GM03348 (cell line): ENCODE measurements at regions not wholly inside any gene's neighbourhood (a gene's known extent, or its start where the extent isn't known, plus 50 kb on each side); places are given as distances from the start of the nearest gene placed in this dataset.
"Not testable (repeated sequence)": the region's sequence is repeated elsewhere in the genome, so short reads cannot be mapped to it uniquely, and the experiment has no call there.

Source experiments
- DNase-seq: peaks from one replicate; pipeline ENCODE4 v3.0.0; 2012; ENCODE audit warnings: low spot score

DNA sequence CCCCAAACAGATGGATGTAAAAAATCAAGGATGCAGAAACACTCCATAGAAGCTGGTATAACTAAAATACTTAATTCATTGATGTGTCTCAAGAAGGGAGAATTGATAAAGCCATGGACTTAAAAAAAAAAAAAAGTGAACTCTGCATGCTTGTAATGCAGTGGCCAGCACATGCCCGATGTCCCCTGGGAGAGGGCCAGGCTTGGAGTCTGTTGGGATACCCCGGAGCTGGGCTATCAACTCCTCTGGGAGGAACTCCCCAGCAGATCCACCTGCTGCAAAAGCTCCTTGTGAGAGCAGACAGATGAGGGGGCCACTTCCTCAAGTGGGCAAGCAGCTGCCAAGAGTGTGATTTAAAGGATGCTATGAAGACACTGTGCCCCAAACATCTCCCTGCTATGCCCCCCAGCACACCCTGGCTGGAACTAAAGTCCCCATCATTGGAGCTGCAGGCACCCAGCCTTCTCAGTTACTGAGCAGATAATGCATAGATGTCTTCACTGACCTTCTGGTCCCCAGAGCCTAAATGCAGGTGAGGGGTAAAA lies 311.5 kb upstream of the ID2 start:
- no peak for DNase-seq

DNA sequence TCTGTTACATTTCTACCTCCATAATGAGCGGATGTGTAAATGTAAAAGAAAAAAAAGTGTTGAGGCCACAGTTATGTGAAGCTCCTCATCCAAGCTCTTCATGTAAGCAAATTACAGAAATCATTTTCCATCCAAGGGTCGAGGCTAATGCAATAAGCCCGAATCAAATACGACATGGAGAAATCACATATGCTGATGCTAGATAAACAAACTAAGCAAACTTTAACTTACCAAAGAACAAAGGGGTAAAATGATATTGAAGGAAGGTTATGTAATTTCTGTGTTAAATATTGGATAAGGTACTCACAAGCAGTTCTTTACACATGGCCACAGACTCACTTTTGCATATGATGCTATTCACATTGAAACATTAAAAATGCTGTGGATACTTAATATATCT lies 310.2 kb upstream of the ID2 start:
- no peak for DNase-seq

GRCh38 chr2:8374782-8375181 lies 307.1 kb upstream of the ID2 start:
- no peak for DNase-seq

- DNase-seq: no peak
These were observed 305.0 kb upstream of the ID2 start for GRCh38 chr2:8376603-8377410.

GRCh38 chr2:8378016-8378810 lies 303.6 kb upstream of the ID2 start:
- DNase-seq: no peak

GRCh38 chr2:8379128-8379527 lies 302.7 kb upstream of the ID2 start:
- DNase-seq: no peak

DNA sequence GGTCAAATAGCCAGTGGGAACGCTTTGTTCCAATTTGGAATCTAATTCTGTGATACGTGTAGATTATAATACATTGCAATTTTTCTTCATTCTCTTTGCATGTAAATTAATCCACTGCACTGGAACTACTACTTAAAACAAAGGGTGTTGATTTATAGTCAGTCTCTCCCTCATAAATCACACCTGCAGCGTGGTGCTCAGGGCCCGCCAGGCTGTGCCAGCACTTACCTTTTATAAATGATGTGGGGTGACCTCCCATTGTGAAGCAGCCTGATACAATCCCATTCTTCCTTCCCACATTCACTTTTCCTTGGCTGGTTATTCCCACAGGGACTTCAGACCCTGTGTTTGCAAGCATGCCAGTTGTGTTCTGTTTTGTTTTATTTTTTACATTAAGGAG lies 302.3 kb upstream of the ID2 start:
- DNase-seq: no peak

- DNase-seq: no peak
These were observed 301.8 kb upstream of the ID2 start for GRCh38 chr2:8380026-8380425.

GRCh38 chr2:8380566-8380965 lies 301.3 kb upstream of the ID2 start:
- no peak for DNase-seq

DNA sequence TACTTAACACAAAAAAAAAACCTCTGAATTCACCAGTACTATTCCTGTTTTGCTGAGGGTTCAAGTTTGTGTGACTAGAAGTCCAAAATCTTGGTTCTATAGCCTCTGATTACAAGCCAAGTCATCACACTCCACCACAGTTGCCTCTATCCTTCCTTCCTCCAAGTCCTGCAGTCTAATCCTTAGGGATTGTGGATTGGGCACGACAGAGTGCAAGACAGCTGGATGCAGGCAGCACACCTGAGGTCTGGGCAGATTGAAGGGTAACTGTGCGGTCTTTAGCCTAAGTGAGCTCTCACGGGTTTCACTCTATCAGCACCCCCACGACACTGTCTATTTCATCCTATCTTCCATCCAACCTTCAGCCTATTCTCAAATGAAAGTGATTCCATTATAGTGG lies 299.4 kb upstream of the ID2 start:
- DNase-seq: no peak

- not testable (repeated sequence) for DNase-seq
These were observed 295.1 kb upstream of the ID2 start for GRCh38 chr2:8386748-8387147.

- DNase-seq: no peak
These were observed 293.1 kb upstream of the ID2 start for GRCh38 chr2:8388781-8389180.

- peak; percentile 70 for DNase-seq
These were observed 292.3 kb upstream of the ID2 start for GRCh38 chr2:8389431-8390108.

DNA sequence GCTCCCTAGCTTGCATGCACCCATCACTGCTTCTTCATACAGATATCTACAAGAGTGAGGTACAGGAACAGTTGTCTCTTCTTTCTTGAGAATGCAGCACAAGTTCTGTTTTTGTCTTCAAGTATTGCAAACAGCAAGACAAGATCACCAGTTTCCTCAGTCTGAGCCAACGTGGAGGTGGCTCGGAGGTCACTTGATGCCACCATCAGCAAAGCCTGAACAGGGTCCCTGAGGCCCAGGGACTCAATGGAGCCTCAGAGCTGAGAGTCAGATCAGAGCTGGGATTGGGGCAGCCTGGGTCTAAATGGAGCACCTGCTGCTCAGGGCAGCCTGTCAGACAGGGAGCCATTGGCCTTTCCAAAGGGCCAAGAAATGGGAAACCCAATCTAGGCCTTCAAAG lies 290.7 kb upstream of the ID2 start:
- DNase-seq: no peak

DNA sequence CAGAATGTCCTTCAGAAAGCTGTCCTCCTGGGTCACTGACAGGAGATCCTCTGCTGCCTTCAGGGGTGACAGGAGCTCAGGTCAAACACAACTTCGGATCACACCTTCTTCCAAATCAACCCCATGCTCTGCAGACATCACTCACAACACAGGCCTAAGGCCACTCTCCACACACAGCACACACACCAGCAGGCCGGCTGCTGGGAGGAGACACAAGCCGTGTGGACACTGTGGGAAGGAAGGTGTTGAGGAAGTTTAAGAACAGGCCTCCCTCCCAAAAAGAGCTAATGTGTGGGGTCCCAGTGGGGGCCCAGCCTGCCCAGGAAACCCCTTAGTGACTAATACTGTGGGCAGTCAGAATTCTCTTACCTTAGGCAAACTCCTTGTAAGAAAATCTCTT lies 290.3 kb upstream of the ID2 start:
- DNase-seq: no peak

GRCh38 chr2:8392098-8392866 lies 289.6 kb upstream of the ID2 start:
- no peak for DNase-seq

DNA sequence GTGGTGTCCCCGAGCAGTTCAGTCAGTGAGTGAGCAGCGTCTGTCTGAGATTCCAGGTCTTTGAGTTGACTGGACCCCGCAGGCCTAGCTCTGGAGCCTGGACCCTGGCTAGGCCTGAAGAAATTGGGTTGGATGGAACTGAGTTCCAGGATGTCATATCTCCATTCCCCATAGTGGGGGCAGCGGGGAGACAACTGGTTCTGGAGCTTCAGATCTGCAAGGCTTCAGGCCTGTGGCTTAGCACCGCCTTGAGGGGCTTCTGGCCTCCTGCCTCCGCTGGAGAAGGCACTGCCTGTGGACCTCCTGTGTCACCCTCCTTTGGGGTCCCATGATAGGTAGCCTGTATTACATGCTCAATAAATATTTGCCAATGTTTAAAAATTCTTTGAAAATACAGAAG lies 288.4 kb upstream of the ID2 start:
- DNase-seq: no peak

DNA sequence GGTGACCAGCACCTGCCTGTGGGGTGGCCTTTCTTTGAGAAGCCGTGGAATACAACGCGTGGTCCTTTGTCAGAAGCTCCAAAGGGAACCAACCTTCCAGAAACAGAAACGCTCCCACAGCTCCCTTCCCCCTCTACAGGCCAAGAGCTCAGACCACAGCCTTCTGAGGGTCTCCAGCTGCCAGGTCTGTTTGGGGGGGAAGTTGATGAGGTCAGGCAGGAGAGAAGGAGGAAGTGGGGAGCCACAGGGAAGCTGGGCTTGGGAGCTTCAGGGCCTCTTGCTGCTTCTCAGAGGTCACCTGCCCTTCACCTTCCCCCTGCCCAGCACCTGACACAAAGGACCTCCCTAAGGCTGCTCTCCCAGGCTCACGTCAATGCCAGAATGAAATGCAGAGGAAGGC lies 287.7 kb upstream of the ID2 start:
- no peak for DNase-seq

DNA sequence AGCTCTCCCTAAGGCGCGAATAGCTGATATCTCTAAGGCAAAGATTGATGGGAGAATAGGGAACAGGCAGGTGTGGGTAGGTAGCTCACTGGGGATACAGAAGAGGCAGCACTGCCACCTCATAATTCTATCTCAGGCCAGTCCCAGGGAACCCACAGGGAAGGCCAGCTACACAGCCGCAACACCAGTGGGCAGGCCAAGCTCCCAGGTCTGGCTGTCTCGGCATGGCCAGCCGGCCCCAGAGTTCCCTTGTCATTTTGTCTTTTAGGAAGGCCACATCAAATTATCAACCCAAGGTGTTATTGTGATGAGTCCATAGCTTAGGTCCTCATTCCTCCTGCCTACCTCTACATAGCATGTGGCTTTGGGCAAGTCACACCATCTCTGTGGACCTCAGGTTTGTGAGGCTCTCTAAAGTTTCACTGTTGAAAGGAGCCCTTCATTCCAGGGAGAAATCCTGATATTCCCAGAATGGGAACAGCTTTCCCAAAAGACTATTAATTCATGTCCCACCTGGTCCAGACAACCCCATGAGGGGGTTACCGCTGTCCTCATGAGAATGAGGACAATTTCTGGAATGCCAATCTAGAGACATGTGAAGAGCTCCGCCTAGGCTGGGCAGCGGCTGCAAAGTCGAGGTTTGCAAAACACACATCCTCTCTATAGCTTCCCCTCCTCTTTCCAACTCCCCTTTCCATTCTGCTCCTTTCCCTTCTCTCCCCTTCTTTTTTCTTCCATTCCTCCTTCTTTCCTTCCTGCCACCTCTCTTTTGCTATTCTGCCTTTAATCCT lies 287.1 kb upstream of the ID2 start:
- no peak for DNase-seq

- no peak for DNase-seq
These were observed 286.1 kb upstream of the ID2 start for GRCh38 chr2:8395718-8396117.

DNA sequence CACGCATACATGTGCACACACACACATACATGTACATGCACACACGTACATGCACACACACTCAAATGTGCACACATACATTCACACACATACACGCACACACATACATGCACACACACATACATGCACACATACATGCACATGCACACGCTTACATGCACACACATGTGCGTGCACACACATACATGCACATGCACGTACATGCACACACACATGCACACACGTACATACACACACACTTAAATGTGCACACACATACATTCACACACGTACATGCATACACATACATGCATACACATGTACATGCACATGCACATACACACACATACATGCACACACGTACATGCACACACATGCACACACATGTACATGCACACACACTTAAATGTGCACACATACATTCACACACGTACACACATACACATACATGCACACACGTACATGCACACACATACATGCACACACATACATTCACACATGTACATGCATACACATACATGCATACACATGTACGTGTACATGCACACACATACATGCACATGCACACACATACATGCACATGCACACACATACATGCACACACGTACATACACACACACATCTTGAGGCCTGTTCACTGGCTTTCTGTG lies 283.7 kb upstream of the ID2 start:
- no peak for DNase-seq
